BJ (cell line): ENCODE measurements at regions not wholly inside any gene's neighbourhood (a gene's known extent, or its start where the extent isn't known, plus 50 kb on each side); places are given as distances from the start of the nearest gene placed in this dataset.
A peak's percentile ranks its signal among the peaks of the same experiment; 100 is the strongest.

Experiments
- CTCF ChIA-PET: fragments of 350-600 bp; formaldehyde crosslinking; extraction: SDS; loops from one replicate; lab custom pipeline; 2021; ENCODE audit warnings: antibody characterized with exemption, inconsistent platforms; lab: Yijun Ruan, JAX
- POLR2A ChIA-PET: fragments of 300-600 bp; sonication (Branson Sonifier 250); formaldehyde crosslinking; extraction: SDS; loops from one replicate; lab custom pipeline; 2021; ENCODE audit warnings: antibody characterized with exemption; lab: Charles Lee
- DNase-seq: peaks from one replicate; pipeline ENCODE4 v3.0.0-alpha.2; 2011; ENCODE audit warnings: low read depth
- H3K27me3 ChIP-seq: 2 replicates; pipeline ENCODE4 v1.6.0; 2011; ENCODE audit warnings: low read length; ENCODE audit not compliant: control insufficient read depth, insufficient read depth
- H3K36me3 ChIP-seq: 2 replicates; pipeline ENCODE4 v1.5.1; 2011; ENCODE audit warnings: low read length; ENCODE audit not compliant: control insufficient read depth, insufficient read depth
- H3K4me3 ChIP-seq: 2 replicates; pipeline ENCODE4 v1.5.1; 2011; ENCODE audit warnings: low read depth, mild to moderate bottlenecking, control low read depth, low read length
- TF ChIP-seq, protein P1 (sequence below): IDR thresholded peaks from 2 replicates; pipeline ENCODE4 v1.5.1; 2011; ENCODE audit warnings: low read depth, mild to moderate bottlenecking, control low read depth, inconsistent platforms, low read length, moderate library complexity; ENCODE audit not compliant: insufficient read depth

DNA sequence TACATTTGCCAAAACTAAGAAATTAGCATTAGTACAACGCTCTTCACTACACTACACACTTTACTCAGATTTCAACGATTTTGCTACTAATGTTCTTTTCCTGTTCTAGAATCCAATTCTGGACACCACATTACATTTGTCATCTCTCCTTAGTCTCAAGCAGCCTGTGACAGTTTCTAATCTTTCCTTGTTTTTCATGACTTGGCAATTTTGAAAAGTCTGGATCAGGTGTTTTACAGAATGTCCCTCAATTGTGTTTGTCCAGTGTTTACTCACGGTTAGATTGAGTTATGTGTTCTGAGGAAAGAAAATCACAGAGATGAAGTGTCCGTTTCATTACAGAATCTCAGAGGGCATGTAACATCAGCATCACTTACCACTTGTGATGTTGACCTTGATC, 372.6 kb downstream of the TFAP2A start:
- POLR2A ChIA-PET = no interaction called here
- TF ChIP-seq, protein P1, sequence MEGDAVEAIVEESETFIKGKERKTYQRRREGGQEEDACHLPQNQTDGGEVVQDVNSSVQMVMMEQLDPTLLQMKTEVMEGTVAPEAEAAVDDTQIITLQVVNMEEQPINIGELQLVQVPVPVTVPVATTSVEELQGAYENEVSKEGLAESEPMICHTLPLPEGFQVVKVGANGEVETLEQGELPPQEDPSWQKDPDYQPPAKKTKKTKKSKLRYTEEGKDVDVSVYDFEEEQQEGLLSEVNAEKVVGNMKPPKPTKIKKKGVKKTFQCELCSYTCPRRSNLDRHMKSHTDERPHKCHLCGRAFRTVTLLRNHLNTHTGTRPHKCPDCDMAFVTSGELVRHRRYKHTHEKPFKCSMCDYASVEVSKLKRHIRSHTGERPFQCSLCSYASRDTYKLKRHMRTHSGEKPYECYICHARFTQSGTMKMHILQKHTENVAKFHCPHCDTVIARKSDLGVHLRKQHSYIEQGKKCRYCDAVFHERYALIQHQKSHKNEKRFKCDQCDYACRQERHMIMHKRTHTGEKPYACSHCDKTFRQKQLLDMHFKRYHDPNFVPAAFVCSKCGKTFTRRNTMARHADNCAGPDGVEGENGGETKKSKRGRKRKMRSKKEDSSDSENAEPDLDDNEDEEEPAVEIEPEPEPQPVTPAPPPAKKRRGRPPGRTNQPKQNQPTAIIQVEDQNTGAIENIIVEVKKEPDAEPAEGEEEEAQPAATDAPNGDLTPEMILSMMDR = no peak
- Histone ChIP-seq H3K36me3 (no peaks in the 10 kb centered on the region), H3K4me3 (no peak overlapping the region), H3K27me3 (no peaks in the 10 kb centered on the region)
- no peak for DNase-seq
- CTCF ChIA-PET = no interaction called here

DNA sequence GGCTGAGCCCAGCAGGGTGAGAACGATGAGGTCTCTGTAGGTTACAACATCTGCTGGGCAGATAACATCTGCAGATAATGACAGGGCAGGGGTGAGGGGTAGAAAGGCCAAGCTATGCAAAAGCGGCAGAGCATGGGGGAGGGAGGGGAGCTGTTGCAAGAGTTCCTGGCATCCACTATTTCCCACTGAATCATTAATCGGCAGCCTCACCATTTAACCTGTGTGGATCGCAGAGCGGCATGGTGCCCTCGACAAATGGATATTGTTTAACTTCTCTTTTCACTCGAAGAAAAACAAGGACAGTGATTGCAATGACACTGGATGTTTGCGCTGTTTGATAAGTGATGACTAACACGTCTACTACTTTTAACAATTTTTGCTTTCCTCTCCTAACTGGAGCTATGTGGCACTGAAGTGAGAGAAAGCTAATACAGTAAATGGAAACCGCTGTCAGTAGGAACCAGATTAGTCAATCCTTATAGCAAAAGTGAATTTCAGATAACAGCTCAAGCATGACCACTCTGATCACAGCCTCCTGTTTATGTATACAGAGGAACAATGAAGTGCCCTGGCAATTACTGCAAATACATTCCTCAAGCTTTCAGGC, 381.5 kb downstream of the TFAP2A start:
- DNase-seq = no peak
- Histone ChIP-seq H3K36me3 (no peaks in the 10 kb centered on the region), H3K27me3 (no peaks in the 10 kb centered on the region), H3K4me3 (no peak overlapping the region)
- CTCF ChIA-PET = interaction anchor here (0.5 to 4.5 kb wide), 3 partner anchors 30 to 402 kb away, joined by 3 to 25 read pairs (median 4); partner anchors contain the start of gene TFAP2A
- TF ChIP-seq, protein P1 = no peak
- POLR2A ChIA-PET = no interaction called here

DNA sequence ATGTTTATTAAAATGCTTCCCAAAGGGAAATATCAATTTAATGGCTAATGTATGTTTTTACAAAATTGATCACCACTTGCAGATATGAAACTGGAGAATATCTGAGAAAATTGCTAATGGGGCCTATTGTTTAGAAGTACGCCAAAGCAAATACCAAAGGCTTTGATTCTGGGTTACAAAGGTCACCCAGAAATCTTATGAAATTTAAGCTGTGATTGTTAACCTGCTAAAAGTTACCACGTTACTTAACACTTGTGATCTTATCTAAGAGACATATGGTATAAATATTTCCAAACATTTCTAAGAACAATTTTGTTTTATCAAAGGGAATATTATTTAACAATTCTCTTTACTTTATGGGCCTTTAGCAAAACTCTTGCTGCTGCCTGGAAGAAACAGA, 383.3 kb downstream of the TFAP2A start:
- CTCF ChIA-PET = interaction anchor here (0.6 to 4.5 kb wide), 9 partner anchors 10 to 407 kb away, joined by 3 to 25 read pairs (median 4); partner anchors contain the start of gene TFAP2A
- H3K27me3 ChIP-seq = no peaks in the 10 kb centered on the region
- no peak overlapping the region for H3K4me3 ChIP-seq
- no peak for DNase-seq
- no peaks in the 10 kb centered on the region for H3K36me3 ChIP-seq
- POLR2A ChIA-PET = no interaction called here
- TF ChIP-seq, protein P1 = no peak

DNA sequence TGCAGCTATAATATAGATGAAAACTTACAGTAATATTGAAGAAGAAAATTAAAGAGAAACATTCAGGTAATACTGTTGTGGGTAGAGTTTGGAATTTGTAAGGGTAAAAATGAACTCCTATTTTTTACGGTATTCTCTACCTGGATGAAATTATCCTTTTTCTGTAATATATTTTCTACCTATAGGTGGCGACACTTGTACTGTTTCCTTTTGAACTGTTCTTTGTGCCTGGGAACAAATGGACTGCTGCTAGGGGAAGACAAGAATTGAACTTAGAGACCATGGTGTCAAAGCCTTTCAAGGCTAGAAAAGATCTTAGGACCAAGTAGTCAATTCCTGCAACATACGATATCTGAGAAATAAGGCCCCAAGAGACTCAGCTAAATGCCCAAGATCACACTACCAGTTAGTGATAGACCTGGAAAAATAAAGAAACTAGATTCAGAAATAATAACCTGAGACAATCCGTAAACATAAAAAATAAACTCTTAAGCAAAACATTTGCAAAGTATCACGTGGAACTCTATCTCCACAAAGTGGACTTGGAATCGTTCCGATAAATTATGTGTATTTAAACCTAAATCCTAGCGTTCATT, 383.8 kb downstream of the TFAP2A start:
- no peaks in the 10 kb centered on the region for H3K36me3 ChIP-seq
- ChIA-PET CTCF (interaction anchor here (0.6 to 4.5 kb wide), 20 partner anchors 10 to 661 kb away, joined by 3 to 25 read pairs (median 3); partner anchors contain the start of gene TFAP2A), POLR2A (no interaction called here)
- H3K4me3 ChIP-seq = no peak overlapping the region
- no peak for DNase-seq
- H3K27me3 ChIP-seq = no peaks in the 10 kb centered on the region
- TF ChIP-seq, protein P1 = peak; percentile 51

DNA sequence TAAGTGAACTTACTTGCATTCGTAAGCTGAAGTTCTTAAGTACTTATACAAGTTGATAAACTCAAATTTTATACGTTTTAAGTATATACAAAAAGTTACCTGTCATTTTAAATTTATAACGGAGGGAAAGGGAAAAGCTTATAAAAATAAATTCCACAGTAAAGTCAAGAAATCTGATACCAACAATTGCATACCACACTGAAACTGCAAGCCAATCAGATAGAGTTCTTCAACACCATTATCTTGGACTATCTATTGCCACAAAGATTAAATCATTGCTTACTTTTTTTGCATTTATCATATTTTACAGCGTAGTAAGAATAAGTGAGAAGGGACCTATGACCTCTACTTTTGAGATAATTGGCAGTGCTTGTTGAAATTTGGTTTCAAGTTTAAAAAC, 386.7 kb downstream of the TFAP2A start:
- Histone ChIP-seq H3K4me3 (no peak overlapping the region), H3K36me3 (no peaks in the 10 kb centered on the region), H3K27me3 (no peaks in the 10 kb centered on the region)
- CTCF ChIA-PET = interaction anchor here (1.0 kb wide), 1 partner anchor 12 kb away, joined by 4 read pairs; no protein-coding TSS in a partner anchor
- no peak for DNase-seq
- POLR2A ChIA-PET = no interaction called here
- TF ChIP-seq, protein P1 = no peak
